ENCODE measurements at regions not wholly inside any gene's neighbourhood (a gene's known extent, or its start where the extent isn't known, plus 50 kb on each side); places are given as distances from the start of the nearest gene placed in this dataset.

- TF ChIP-seq POLR2A (IDR thresholded peaks at IDR 0.05) (no peak), CTCF (IDR thresholded peaks at IDR 0.05) (no peak)
Observed at GRCh38 chr6:43836507-43837240, 66.7 kb downstream of the VEGFA start.
